T-helper 1 cell treated with Interleukin-12 subunit alpha and Interleukin-12 subunit beta and Interleukin-4 antibody, amounts not matched to agents 30 μg/mL and 1 μg/mL, for 36 hours (primary cell): ENCODE measurements at regions not wholly inside any gene's neighbourhood (a gene's known extent, or its start where the extent isn't known, plus 50 kb on each side); places are given as distances from the start of the nearest gene placed in this dataset.

Experiments
- H3K27ac Mint-ChIP-seq: one replicate; pipeline ENCODE4 v1.8.0; 2021; ENCODE audit warnings: mild to moderate bottlenecking, mixed read lengths
- H3K27me3 Mint-ChIP-seq: one replicate; pipeline ENCODE4 v1.8.0; 2021; ENCODE audit warnings: low read depth, mixed read lengths
- H3K36me3 Mint-ChIP-seq: one replicate; pipeline ENCODE4 v1.8.0; 2021; ENCODE audit warnings: low read depth, mixed read lengths
- H3K4me1 Mint-ChIP-seq: one replicate; pipeline ENCODE4 v1.8.0; 2021; ENCODE audit warnings: low read depth, mixed read lengths
- H3K4me3 Mint-ChIP-seq: one replicate; pipeline ENCODE4 v1.8.0; 2021; ENCODE audit warnings: mild to moderate bottlenecking, moderate library complexity, mixed read lengths
- H3K9me3 Mint-ChIP-seq: one replicate; pipeline ENCODE4 v1.8.0; 2021; ENCODE audit warnings: mixed read lengths

GRCh38 chr16:86375851-86376250, 134.5 kb upstream of the FOXF1 start:
- Mint-ChIP-seq H3K27me3 (no peaks in the 10 kb centered on the region), H3K4me1 (no peaks in the 10 kb centered on the region), H3K27ac (no peak overlapping the region)

GRCh38 chr16:86376837-86377236, 133.5 kb upstream of the FOXF1 start:
- no peaks in the 10 kb centered on the region for H3K27me3 Mint-ChIP-seq
- peaks cover 4% of the 10 kb centered on the region for H3K9me3 Mint-ChIP-seq
- no peak overlapping the region for H3K27ac Mint-ChIP-seq
- H3K4me3 Mint-ChIP-seq, result no peak overlapping the region
- H3K4me1 Mint-ChIP-seq, result no peaks in the 10 kb centered on the region
- no peaks in the 10 kb centered on the region for H3K36me3 Mint-ChIP-seq

More at GRCh38 chr16:86375851-86376250, 134.5 kb upstream of the FOXF1 start:
- Mint-ChIP-seq H3K36me3 (no peaks in the 10 kb centered on the region), H3K4me3 (no peak overlapping the region), H3K9me3 (peaks cover 4% of the 10 kb centered on the region)

- no peak overlapping the region for H3K27ac Mint-ChIP-seq
- H3K9me3 Mint-ChIP-seq, result peaks cover 4% of the 10 kb centered on the region
- H3K36me3 Mint-ChIP-seq, result no peaks in the 10 kb centered on the region
- H3K4me3 Mint-ChIP-seq, result no peak overlapping the region
- no peaks in the 10 kb centered on the region for H3K27me3 Mint-ChIP-seq
- no peaks in the 10 kb centered on the region for H3K4me1 Mint-ChIP-seq
Measured at GRCh38 chr16:86377251-86378022, 132.9 kb upstream of the FOXF1 start.

- peaks cover 4% of the 10 kb centered on the region for H3K9me3 Mint-ChIP-seq
- H3K27me3 Mint-ChIP-seq, result no peaks in the 10 kb centered on the region
- H3K4me3 Mint-ChIP-seq, result no peak overlapping the region
- H3K4me1 Mint-ChIP-seq, result no peaks in the 10 kb centered on the region
- H3K27ac Mint-ChIP-seq, result no peak overlapping the region
- no peaks in the 10 kb centered on the region for H3K36me3 Mint-ChIP-seq
Measured at GRCh38 chr16:86378128-86378527, 132.2 kb upstream of the FOXF1 start.

GRCh38 chr16:86378831-86379504, 131.4 kb upstream of the FOXF1 start:
- H3K27ac Mint-ChIP-seq, result no peak overlapping the region
- no peaks in the 10 kb centered on the region for H3K36me3 Mint-ChIP-seq
- no peak overlapping the region for H3K4me3 Mint-ChIP-seq
- H3K9me3 Mint-ChIP-seq, result peaks cover 4% of the 10 kb centered on the region
- H3K27me3 Mint-ChIP-seq, result no peaks in the 10 kb centered on the region
- H3K4me1 Mint-ChIP-seq, result no peaks in the 10 kb centered on the region

GRCh38 chr16:86379505-86379846, 130.9 kb upstream of the FOXF1 start:
- peaks cover 3% of the 10 kb centered on the region for H3K9me3 Mint-ChIP-seq
- H3K4me3 Mint-ChIP-seq, result no peak overlapping the region
- H3K36me3 Mint-ChIP-seq, result no peaks in the 10 kb centered on the region
- H3K27me3 Mint-ChIP-seq, result no peaks in the 10 kb centered on the region
- no peak overlapping the region for H3K27ac Mint-ChIP-seq
- H3K4me1 Mint-ChIP-seq, result no peaks in the 10 kb centered on the region

GRCh38 chr16:86380030-86380429, 130.3 kb upstream of the FOXF1 start:
- Mint-ChIP-seq H3K27ac (no peak overlapping the region), H3K27me3 (no peaks in the 10 kb centered on the region), H3K4me3 (no peak overlapping the region), H3K36me3 (no peaks in the 10 kb centered on the region), H3K4me1 (no peaks in the 10 kb centered on the region), H3K9me3 (no peaks in the 10 kb centered on the region)

- H3K27ac Mint-ChIP-seq, result no peak overlapping the region
- no peaks in the 10 kb centered on the region for H3K4me1 Mint-ChIP-seq
- no peaks in the 10 kb centered on the region for H3K27me3 Mint-ChIP-seq
- no peaks in the 10 kb centered on the region for H3K9me3 Mint-ChIP-seq
- H3K4me3 Mint-ChIP-seq, result no peak overlapping the region
- H3K36me3 Mint-ChIP-seq, result no peaks in the 10 kb centered on the region
Measured at GRCh38 chr16:86381491-86381890, 128.8 kb upstream of the FOXF1 start.

- no peak overlapping the region for H3K4me3 Mint-ChIP-seq
- H3K4me1 Mint-ChIP-seq, result no peaks in the 10 kb centered on the region
- no peaks in the 10 kb centered on the region for H3K27me3 Mint-ChIP-seq
Measured at GRCh38 chr16:86382067-86382773, 128.1 kb upstream of the FOXF1 start.

GRCh38 chr16:86382774-86383407, 127.4 kb upstream of the FOXF1 start:
- Mint-ChIP-seq H3K36me3 (no peaks in the 10 kb centered on the region), H3K27ac (no peak overlapping the region), H3K4me3 (no peak overlapping the region), H3K9me3 (no peaks in the 10 kb centered on the region), H3K27me3 (no peaks in the 10 kb centered on the region), H3K4me1 (no peaks in the 10 kb centered on the region)

More at GRCh38 chr16:86382067-86382773, 128.1 kb upstream of the FOXF1 start:
- Mint-ChIP-seq H3K27ac (no peak overlapping the region), H3K36me3 (no peaks in the 10 kb centered on the region), H3K9me3 (no peaks in the 10 kb centered on the region)

- no peaks in the 10 kb centered on the region for H3K9me3 Mint-ChIP-seq
- no peak overlapping the region for H3K27ac Mint-ChIP-seq
- H3K27me3 Mint-ChIP-seq, result no peaks in the 10 kb centered on the region
- no peak overlapping the region for H3K4me3 Mint-ChIP-seq
- no peaks in the 10 kb centered on the region for H3K4me1 Mint-ChIP-seq
- no peaks in the 10 kb centered on the region for H3K36me3 Mint-ChIP-seq
Measured at GRCh38 chr16:86383488-86384262, 126.7 kb upstream of the FOXF1 start.

GRCh38 chr16:86384263-86384649, 126.1 kb upstream of the FOXF1 start:
- no peaks in the 10 kb centered on the region for H3K9me3 Mint-ChIP-seq
- H3K27me3 Mint-ChIP-seq, result no peaks in the 10 kb centered on the region
- no peaks in the 10 kb centered on the region for H3K4me1 Mint-ChIP-seq
- no peak overlapping the region for H3K27ac Mint-ChIP-seq
- H3K36me3 Mint-ChIP-seq, result no peaks in the 10 kb centered on the region
- no peak overlapping the region for H3K4me3 Mint-ChIP-seq

- H3K27ac Mint-ChIP-seq, result no peak overlapping the region
- H3K4me3 Mint-ChIP-seq, result no peak overlapping the region
- H3K4me1 Mint-ChIP-seq, result no peaks in the 10 kb centered on the region
- no peaks in the 10 kb centered on the region for H3K36me3 Mint-ChIP-seq
- no peaks in the 10 kb centered on the region for H3K9me3 Mint-ChIP-seq
- H3K27me3 Mint-ChIP-seq, result no peaks in the 10 kb centered on the region
Measured at GRCh38 chr16:86384980-86385379, 125.3 kb upstream of the FOXF1 start.
